DND-41 (cell line): ENCODE measurements at regions not wholly inside any gene's neighbourhood (a gene's known extent, or its start where the extent isn't known, plus 50 kb on each side); places are given as distances from the start of the nearest gene placed in this dataset.

Experiments used
- CTCF ChIP-seq: IDR thresholded peaks from 2 replicates; pipeline ENCODE4 v1.5.1; 2012; ENCODE audit warnings: borderline replicate concordance, low read length, moderate library complexity, mild to moderate bottlenecking; ENCODE audit not compliant: poor library complexity, severe bottlenecking; ENCODE audit errors: extremely low read depth
- EZH2 ChIP-seq: IDR thresholded peaks from 3 replicates; pipeline ENCODE4 v1.6.1; 2012; ENCODE audit warnings: borderline replicate concordance, low read depth, mild to moderate bottlenecking, moderate library complexity, low read length, inconsistent platforms; ENCODE audit not compliant: severe bottlenecking

GRCh38 chr3:165946360-165946759, 109.1 kb upstream of the BCHE start:
- TF ChIP-seq CTCF (no peak), EZH2 (no peak)
